ENCODE measurements at regions not wholly inside any gene's neighbourhood (a gene's known extent, or its start where the extent isn't known, plus 50 kb on each side); places are given as distances from the start of the nearest gene placed in this dataset.
"Not testable (repeated sequence)": the region's sequence is repeated elsewhere in the genome, so short reads cannot be mapped to it uniquely, and the experiment has no call there.

DNA sequence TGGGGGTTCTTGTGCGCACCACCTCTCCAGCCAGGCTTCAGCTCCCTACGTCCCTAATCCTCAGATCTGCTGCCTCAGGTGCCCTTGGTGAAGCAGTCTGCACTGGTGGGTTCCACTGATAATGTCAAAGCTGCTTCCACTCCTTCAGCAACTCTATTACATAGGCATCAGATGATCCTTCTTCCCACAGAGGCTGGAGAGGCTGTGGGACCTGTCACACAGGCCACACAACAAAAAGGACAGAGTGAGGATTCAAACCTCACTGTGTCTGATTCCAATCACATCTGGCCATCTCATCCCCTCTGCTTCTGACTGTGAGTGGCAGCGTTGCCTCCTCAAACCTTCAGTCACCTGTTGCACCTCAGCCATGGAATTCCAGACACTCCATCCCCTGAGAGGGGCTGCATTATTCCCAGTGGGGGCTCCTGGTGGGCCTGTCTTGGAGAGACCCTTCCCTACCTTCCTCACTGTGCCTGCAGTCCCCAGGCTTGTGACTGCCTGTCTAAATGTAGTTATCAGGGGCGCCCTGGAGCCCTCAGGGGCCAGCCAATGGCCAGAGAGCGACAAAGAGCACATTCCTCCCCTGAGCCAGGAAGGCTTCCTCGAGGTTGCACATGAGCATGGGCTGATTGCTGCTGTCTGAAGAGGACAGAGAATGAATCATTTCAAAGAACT, 211.4 kb upstream of the ECI2 start:
- DNase-seq = no peak

DNA sequence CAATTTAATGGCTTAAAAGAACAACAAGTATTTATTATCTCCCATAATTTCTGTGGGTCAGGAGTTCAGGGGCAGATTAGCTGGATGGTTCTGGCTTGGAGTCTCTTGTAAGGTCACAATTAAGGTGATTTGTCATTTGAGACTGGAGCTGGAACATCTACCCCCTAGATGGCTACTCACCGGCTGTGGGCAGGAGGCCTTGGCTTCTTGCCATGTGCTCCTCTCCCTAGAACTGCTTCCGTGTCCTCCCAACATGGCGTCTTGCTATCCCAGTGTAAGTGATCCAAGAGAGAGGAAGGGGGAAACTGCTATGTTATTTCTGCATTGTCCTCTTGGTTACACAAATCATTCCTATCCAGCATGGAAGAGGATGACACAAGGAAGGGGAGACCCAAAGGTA, 210.2 kb upstream of the ECI2 start:
- DNase-seq = no peak

DNA sequence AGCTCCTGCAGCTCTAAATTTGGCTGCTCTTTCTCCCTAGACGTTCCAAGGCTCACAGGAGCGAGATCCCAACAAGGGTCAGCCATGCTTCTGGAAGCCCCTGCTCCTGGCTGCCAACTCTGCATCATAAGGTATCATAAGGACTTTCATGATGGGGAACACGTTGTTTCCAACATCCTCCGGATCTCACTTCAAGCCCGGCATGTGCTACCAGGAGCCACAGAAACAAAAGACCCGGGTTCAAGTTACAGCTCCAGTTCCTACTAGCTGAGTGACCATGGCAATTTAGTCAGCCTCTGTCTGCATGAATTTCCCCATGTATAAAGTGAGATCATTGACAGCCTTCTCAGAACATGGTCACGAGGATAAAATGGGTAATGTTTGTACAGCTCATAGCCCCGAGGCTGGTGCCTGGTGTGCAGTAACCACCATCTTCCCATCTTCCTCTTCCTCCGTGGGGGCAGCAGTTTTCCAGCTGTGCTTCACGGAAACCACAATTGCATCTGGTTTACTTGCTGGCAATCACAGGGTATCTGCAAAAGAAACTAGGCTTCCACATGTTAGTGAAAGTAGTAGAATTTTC, 209.0 kb upstream of the ECI2 start:
- no peak for DNase-seq

DNA sequence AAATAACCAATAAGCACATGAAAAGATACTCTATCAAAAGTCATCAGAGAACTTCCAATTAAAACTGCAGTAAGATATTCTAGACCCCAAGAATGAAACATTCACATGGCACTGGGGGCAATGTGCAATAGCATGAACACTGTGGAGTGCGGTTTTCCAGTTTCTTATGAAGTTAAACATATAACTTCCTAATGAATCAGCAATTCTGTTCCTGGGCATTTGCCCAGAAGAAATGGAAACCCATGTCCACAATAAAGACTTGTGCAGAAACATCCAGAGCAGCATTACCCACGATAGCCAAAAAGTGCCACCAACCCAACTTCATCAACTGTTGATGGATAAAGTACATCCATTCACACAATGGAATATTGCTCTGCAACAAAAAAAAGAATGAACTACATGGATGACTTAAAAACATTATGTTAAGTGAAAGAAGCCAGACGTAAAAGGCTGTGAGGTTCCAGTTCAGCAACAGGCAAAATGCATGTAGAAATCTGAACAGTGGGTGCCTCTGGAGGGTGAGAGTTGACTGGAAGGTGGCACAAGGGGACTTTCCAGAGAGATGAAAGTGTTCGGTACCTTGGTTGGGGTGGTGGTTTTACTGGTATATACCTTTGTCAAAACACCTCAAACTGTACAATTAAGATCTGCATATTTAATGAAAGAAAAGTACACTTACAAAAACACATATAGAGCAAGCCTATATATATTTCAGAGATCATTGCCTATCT, 207.2 kb upstream of the ECI2 start:
- no peak for DNase-seq

DNA sequence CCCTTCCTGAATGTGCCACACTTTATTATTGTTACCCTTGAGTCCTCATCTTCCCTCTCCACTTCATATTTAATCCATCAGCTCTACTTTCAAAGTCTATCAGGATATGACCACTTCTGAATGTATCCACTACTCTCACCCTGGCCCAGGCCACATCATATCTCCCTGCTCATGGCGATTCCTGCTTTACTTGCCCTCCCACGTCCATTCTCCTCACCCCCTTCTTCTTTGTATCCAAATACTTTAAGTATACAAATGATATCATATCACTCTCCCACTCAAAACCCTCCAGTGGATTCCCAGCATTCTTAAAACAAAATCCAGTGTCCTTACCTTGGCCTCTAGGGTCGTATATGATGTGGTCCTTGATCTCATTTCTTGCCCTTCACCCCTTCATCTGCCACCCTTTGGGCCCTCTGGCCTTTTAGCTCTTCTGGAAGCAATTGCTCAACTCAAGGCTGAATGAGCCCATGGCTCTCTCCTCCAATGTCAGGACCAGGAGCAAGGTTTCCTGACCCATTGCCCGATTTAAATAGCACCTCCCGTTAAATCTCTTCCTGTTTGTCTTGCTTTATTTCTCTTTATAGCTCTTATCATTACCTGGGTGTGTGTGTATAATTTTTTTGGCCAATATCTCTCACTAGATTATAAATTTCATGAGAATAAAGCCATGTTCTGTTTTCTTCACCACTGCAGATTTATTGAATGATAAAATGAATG, 205.9 kb upstream of the ECI2 start:
- no peak for DNase-seq

DNA sequence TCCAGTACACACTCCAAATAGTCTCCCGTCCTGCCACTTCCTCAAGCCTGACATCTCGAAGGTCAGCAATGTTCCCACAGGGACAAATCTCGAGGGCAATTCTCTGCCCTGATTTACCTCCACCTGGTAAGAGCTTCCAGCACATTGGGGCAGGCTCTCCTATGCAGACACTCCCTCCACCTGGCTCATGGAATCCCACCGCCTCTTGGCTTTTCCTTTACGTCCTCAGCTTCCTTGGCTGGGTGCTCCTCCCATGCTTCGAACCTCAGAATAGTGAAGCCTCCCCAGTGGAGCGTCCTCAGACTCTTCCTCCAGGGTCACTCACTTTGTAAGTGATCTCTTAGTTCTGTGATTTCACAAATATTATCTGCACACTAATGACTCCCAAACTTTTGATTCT, 205.2 kb upstream of the ECI2 start:
- DNase-seq = no peak

DNA sequence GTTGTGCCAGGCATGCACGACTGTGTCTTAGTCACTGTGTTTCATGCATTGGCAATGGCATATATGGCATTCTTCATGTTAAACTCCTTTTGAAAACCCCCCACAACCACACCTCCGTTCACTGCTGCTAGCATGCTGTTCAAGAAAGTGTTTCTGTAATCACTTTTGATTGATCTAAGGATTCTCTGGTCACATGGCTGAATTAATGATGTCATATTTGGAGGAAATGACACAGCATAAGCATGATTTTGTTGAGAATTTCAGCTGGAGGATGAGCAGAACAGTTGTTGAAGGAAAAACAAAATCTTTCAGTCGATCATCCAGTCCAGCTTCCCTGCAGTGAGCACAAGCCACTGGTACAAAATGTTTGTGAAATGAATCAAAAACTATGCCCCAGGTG, 203.5 kb upstream of the ECI2 start:
- DNase-seq = no peak

DNA sequence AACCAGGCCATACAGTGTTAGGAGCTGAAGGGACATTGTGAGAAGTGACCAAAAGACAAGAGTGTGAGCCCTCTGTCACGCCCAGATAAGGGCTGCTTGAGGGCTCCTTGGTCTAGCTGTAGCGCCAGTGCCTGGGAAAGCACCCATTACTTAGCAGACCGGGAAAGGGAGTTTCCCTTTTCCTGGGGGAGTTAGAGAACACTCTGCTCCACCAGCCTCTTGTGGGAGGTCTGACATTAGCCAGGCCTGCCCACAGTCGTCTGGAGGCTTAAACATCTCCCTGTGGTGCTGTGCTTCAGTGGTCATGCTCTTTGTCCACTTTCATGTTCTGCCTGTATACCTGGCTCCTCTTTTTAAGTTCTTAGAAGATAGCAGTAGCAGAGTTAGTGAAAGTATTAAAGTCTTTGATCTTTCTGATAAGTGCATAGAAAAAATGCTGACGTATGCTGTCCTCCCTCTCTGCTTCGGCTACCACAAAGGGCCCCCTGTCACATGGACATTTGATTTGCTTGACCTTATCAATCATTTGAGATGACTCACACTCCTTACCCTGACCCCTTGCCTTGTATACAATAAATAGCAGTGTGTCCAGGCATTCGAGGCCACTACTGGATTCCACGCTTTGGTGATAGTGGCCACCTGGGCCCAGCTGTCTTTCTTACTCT, 201.5 kb upstream of the ECI2 start:
- no peak for DNase-seq

DNA sequence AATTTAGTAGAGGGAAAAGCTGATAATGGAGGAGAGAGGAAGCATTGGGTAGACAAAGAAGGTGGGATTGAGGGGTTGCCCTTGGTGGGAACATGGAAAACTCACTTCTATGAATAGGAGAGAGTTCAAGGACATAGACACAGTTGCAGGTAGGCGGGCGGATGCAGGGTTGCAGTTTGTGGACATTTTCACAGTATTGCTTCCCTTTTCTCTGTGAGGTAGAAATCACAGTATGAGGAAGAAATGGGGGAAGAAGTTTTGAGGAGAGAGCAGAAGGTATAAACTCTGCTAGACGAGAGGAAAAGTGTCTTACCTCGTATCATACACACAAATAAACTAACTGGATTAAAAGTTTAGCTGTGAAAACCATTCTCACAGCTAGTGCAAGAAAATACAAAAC, 200.7 kb upstream of the ECI2 start:
- DNase-seq = no peak

DNA sequence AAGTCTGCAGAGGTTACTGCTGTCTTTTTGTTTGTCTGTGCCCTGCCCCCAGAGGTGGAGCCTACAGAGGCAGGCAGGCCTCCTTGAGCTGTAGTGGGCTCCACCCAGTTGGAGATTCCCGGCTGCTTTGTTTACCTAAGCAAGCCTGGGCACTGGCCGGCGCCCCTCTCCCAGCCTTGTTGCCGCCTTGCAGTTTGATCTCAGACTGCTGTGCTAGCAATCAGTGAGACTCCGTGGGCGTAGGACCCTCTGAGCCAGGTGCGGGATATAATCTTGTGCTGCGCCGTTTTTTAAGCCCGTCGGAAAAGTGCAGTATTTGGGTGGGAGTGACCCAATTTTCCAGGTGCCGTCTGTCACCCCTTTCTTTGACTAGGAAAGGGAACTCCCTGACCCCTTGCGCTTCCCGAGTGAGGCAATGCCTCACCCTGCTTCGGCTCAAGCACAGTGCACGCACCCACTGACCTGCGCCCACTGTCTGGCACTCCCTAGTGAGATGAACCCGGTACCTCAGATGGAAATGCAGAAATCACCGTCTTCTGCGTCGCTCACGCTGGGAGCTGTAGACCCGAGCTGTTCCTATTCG, 198.9 kb upstream of the ECI2 start:
- DNase-seq = not testable (repeated sequence)

DNA sequence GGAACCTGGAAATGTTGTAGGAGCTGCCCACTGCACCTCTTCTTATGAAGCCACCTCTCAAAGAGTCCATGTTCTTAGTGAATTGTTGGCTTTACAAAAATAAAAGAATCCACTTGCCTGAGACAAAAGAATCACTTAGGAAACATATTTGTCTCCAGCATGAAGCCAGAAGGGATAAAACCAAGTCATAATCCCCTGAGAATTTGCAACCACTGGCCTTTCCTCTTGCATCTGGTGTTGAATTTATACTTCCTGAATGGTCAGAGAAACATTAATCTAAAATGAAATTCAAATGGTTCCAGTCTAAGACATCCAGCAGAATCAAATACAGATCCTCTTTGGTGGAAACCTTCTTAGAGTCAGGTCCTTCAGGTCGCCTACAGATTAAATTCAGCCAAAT, 192.5 kb upstream of the ECI2 start:
- no peak for DNase-seq

DNA sequence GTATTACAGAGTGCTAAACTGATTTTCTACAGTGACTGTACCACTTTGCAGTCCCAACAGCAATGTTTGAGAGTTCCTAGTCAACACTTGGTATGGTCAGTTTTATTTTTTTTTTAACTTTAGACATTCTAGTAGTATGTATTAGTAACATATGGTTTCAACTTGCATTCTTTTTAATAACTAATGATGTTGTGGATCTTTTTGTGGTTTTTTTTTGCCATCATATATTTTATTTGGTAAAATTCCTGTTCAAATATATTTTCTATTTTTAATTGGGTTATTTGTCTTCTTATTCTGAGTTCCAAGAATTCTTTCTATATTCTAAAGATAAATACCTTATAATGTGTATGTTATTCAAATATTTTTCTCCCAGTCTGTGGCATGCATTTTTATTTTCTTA, 189.4 kb upstream of the ECI2 start:
- no peak for DNase-seq

DNA sequence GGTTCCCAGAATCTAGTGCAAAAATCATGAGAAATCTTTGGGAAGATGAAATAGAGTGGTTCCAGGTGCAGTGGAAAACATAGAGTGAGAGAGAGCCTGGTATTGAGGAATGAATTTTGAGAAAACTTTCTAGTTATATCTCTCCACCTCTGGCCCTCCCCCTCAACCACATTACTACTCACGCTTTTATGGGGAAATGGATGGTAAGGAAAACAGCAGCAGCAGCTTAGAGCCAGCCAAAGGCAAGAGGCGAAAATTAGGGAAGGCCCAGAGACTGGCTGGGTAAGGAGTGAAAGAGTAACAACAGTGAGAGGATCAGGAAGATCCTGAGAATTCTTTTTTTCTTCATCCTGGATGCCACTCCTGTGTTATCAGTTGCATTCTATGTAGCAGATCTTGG, 187.9 kb upstream of the ECI2 start:
- no peak for DNase-seq

DNA sequence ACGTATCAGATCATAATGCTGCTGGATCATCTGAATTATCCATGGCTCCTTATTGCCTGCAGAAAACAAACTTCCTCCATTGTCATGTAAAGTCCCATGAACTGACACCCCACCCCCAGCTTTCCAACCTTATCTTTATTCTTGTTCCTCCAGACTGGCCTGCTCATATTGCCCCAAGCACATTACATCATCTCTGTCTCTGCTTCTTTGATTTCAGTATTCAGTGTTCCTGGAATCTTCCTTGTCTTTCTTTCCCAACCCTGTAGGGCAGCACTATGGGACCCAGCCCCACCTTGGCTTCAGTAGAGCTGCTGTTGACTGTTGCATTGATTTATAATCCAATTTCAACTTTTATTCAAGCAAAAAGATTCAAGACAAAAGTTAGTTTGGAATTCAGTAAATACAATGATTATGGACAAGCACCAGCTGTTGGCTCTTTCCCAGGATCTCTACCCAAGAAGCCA, 187.5 kb upstream of the ECI2 start:
- no peak for DNase-seq

DNA sequence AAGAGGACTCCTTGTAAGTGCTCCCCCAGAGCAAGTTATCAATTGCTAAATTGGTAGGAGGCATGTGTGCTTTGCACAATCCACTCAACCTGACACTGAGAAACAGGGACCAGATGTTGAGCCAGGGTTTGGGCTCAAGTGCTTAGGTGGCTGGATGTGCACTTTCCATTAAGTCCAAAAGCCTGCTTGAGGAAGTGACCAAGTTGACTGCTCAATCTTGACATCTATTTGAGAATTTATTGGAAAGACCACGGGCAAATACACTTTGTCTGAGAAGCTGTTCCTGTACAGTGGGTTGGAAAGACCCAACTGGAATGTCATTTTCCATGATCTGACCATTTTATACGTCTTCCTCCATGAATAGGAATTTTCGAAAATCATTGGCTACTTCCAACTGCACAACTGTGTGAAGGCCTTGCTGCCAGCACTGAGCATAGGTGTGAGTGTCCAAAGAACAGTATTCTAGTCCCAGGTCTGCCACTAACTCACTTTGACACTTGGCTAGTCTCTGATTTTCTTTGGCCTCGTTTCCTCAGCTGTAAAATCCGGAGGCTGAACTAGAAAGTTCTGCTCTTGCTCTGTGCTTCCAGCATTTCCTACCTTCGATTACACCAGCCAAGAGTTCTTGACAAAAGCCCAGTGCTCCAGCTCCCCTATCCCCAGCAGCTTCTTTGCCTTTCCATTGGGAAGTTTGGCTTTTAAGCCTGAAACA, 186.9 kb upstream of the ECI2 start:
- DNase-seq = no peak

DNA sequence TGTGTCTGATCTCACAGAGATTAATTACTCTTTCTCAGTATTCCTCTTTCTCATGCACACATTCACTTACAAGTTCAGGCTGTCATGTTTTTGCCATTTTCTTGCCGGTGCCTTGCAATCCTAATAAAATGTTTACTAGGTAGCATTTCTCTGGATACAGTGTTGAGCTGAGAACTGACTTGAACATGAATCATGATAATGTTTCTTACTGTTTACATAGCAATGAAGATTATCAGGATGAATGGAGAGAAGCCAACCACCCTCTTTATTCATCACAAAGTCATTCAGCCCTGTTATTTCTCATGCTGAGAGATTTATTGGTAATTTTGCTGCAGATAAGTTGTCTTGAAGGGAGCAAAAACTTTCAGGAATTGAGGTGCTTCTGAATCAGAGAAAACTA, 185.5 kb upstream of the ECI2 start:
- no peak for DNase-seq

DNA sequence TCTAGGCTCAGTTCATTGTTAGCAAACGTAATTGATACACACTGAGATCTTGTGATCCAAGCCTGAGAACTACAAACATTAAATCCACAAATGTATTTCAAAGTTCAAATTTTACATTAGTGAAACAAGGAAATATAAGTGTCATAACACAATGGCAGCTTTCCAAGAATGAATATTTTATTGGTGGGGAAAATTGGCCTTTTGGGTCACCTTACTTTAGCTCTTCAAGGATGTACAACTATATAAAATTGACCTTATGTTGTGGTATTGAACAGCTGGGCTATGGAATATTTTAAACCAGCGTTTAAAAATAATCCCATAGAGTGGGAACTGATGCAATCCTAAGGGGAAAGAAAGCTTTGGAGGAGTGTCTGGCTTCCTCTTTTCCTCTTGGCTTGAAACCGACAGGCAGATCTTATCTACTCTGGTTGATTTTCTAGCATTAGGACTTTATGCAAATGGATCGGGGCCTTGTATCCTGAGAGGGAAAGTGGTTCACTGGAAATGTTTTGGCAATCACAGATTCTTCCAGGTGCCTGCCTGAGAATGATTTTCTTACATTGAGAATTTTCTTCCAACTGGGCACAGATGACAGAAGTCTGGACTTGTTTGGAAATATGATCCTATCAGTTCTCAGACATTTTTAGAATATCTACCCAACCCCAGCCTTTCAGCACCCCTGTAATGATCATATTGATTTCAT, 184.8 kb upstream of the ECI2 start:
- no peak for DNase-seq

DNA sequence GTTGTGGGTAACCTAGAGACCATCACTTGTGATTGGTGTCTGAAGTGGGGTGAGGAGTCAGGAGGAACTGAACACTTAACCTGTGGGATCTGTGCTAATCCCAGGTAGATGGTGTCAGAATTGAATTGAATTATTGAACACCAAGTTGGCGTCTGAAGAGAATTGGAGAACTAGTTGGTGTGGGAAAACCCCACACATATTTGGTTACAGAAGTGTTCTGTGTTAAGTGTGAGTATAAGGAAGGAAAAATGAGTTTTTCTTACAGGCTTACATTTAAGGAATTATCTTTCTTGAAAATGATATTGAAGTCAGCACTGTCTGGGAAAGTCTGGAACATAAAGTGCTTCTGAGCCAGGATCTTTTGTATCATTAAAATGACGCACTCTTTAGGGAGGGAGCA, 182.9 kb upstream of the ECI2 start:
- no peak for DNase-seq

DNA sequence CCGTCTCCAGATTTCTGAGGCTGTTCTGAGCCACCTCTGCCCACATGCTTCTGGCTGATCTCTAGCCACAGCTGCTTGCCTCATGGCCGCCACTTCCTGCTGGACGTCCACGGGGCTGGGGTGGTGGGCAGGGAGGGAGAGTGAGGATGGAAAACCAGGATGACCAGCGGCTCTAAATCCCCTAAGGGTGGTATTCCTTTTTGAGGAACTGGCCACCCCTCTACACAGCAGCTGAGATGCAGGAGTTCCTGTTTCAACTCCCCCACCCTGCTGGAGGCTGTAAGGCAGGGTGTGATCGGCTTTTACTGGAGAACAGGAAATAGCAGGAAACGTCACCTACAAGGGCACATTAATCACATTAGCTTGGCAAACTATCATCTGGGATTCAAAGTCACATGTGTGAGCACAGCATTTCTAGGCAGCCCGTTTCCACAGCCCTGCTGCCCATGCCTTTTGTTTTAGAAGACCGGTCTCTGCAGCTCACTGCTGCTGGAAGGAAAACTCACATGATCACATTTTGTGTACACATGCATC, 181.6 kb upstream of the ECI2 start:
- peak in 1 of 2 donors; percentile 8 for DNase-seq

DNA sequence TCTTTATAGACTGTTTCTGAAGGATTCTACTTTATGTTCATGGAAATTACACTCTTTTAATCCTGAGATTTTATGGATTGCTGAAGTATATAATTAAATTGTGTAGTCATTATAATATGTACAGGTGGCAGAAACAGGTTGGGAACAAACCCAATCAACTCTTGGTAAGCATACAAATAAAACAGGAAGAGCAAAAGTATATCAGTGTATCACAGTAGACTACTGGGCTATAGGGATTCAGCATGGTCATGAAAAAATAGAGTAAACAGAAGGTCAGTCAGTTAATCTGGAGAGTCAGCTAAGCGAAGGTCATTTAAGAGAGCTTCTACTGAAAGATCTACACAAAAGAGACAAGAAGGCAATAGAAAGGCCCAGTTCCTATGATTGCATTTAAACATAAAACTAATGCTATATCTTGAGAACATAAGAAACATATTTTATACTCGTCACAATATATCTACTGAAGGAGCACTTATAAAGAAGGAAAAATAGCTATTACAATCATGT, 178.9 kb upstream of the ECI2 start:
- DNase-seq = no peak
